Liver (tissue), 3 donors: ENCODE measurements at regions not wholly inside any gene's neighbourhood (a gene's known extent, or its start where the extent isn't known, plus 50 kb on each side); places are given as distances from the start of the nearest gene placed in this dataset.

Source experiments
- GABPA ChIP-seq, 2 donors: IDR thresholded peaks in 1 of 2; conservative IDR thresholded peaks in 1 of 2; 2 replicates each; pipeline ENCODE4 v1.6.1; 2016; ENCODE audit warnings: antibody characterized with exemption in 2 of 2, mild to moderate bottlenecking in 1 of 2, moderate library complexity in 1 of 2
- RAD21 ChIP-seq, 2 donors: IDR thresholded peaks; 2 replicates each; pipeline ENCODE4 v1.6.1; 2016; ENCODE audit warnings: antibody characterized with exemption in 2 of 2, mild to moderate bottlenecking in 2 of 2
- TF ChIP-seq, protein P1 (sequence below): fragments of 150-350 bp; IDR thresholded peaks from 2 replicates; pipeline ENCODE4 v1.5.1; 2017; ENCODE audit warnings: improper control_type of control experiment, low read depth, low read length; ENCODE audit not compliant: missing input control
- TF ChIP-seq, protein P2 (sequence below): IDR thresholded peaks from 2 replicates; pipeline ENCODE4 v1.6.1; 2016; ENCODE audit warnings: antibody characterized with exemption
- TF ChIP-seq, protein P3 (sequence below): IDR thresholded peaks from 2 replicates; pipeline ENCODE4 v1.6.1; 2016; ENCODE audit warnings: antibody characterized with exemption
- donor health status: healthy.
- donor health status: healthy.

DNA sequence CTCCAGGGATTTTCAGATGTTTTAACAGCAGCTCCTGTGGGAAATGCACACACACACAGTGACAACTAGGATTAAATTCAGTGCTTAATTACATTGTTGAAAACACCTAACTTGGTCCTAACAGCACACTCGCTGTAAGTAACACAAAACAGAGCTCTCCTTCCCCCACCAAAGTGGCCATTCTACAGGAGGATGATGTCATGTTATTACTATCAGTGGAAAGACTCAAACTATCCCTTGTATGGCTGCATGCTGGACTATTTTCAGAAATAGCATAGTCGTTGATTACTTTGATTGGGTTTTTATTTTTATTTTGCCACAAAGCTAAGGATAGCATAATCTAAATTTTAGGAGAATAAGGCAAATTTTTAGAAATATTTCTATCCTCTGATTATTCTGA lies 406.3 kb downstream of the SPRY1 start:
- TF ChIP-seq, protein P1, sequence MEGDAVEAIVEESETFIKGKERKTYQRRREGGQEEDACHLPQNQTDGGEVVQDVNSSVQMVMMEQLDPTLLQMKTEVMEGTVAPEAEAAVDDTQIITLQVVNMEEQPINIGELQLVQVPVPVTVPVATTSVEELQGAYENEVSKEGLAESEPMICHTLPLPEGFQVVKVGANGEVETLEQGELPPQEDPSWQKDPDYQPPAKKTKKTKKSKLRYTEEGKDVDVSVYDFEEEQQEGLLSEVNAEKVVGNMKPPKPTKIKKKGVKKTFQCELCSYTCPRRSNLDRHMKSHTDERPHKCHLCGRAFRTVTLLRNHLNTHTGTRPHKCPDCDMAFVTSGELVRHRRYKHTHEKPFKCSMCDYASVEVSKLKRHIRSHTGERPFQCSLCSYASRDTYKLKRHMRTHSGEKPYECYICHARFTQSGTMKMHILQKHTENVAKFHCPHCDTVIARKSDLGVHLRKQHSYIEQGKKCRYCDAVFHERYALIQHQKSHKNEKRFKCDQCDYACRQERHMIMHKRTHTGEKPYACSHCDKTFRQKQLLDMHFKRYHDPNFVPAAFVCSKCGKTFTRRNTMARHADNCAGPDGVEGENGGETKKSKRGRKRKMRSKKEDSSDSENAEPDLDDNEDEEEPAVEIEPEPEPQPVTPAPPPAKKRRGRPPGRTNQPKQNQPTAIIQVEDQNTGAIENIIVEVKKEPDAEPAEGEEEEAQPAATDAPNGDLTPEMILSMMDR = no peak
- no peak for TF ChIP-seq GABPA (IDR thresholded peaks at IDR 0.05 in 1 of 2, conservative IDR thresholded peaks at IDR 0.05 in 1 of 2)
- TF ChIP-seq, protein P2, sequence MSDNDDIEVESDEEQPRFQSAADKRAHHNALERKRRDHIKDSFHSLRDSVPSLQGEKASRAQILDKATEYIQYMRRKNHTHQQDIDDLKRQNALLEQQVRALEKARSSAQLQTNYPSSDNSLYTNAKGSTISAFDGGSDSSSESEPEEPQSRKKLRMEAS = no peak
- TF ChIP-seq, protein P3, sequence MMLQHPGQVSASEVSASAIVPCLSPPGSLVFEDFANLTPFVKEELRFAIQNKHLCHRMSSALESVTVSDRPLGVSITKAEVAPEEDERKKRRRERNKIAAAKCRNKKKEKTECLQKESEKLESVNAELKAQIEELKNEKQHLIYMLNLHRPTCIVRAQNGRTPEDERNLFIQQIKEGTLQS = no peak
- no peak for TF ChIP-seq RAD21 (IDR thresholded peaks at IDR 0.05)
